GM23338 (cell line): ENCODE measurements at regions not wholly inside any gene's neighbourhood (a gene's known extent, or its start where the extent isn't known, plus 50 kb on each side); places are given as distances from the start of the nearest gene placed in this dataset.

Experiments
- CREB1 ChIP-seq: fragments of 250-450 bp; sonication (Bioruptor Pico); IDR thresholded peaks from 2 replicates; pipeline ENCODE4 v1.5.0; 2020; ENCODE audit warnings: low read depth, mild to moderate bottlenecking, moderate library complexity
- EZH2 ChIP-seq: fragments of 200-600 bp; sonication (generic); IDR thresholded peaks from one replicate; pipeline ENCODE4 v1.8.0; 2017; ENCODE audit warnings: antibody characterized with exemption, mild to moderate bottlenecking, low read depth; ENCODE audit not compliant: unreplicated experiment
- EZH2phosphoT487 ChIP-seq: fragments of 200-600 bp; sonication (generic); IDR thresholded peaks from one replicate; pipeline ENCODE4 v1.8.1; 2018; ENCODE audit warnings: antibody characterized with exemption; ENCODE audit not compliant: unreplicated experiment
- JUNB ChIP-seq: IDR thresholded peaks from one replicate; pipeline ENCODE4 v1.6.1; 2016; ENCODE audit warnings: antibody characterized with exemption; ENCODE audit not compliant: unreplicated experiment
- POLR2AphosphoS5 ChIP-seq: IDR thresholded peaks from 2 replicates; pipeline ENCODE4 v1.6.1; 2016; ENCODE audit warnings: antibody characterized with exemption, low read depth
- TF ChIP-seq, protein P1 (sequence below), 2 experiments: fragments of 200-600 bp in 1 of 2; sonication (generic) in 1 of 2; conservative IDR thresholded peaks; 2 replicates each; pipeline versions ENCODE4 v1.5.1 to v1.6.1; 2016 to 2017; ENCODE audit warnings: antibody characterized with exemption in 2 of 2, low read depth in 2 of 2, mild to moderate bottlenecking in 2 of 2, moderate library complexity in 1 of 2

DNA sequence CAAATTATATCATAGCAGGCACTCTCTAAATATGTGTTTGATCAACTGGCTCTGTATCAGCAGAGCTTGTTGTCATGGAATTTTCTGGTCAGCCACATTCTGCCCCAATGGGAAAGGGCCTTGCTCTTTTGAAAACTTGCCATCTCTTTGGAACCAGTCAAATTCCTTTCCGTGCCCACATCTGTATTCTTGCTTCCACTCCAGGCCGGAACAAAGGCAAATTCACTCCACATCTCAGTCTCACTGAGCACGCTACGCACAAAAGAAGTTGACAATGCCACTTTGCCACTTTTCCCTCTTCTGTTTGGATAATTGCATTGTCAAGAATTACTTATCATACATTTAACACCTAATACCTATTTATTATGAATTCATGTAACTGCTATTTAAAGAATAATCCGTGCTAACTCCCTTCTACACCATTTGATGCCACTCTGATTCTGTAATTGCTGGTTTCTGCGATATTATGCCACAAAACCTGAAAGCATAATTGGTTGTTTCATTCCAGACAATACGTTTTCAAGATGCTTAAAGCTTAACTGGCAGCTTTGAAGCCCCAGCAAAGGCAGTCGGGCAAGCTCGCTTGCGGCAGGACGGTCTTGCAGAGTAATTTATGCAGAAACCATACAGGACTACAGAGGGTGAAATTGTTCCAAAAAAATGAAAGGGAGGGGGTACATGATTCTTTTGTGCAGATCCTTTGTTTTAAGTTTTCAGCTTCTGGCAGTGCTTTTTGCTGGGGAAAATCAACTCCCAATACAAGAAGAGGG, 277.7 kb downstream of the MSX2 start:
- TF ChIP-seq, protein P1, sequence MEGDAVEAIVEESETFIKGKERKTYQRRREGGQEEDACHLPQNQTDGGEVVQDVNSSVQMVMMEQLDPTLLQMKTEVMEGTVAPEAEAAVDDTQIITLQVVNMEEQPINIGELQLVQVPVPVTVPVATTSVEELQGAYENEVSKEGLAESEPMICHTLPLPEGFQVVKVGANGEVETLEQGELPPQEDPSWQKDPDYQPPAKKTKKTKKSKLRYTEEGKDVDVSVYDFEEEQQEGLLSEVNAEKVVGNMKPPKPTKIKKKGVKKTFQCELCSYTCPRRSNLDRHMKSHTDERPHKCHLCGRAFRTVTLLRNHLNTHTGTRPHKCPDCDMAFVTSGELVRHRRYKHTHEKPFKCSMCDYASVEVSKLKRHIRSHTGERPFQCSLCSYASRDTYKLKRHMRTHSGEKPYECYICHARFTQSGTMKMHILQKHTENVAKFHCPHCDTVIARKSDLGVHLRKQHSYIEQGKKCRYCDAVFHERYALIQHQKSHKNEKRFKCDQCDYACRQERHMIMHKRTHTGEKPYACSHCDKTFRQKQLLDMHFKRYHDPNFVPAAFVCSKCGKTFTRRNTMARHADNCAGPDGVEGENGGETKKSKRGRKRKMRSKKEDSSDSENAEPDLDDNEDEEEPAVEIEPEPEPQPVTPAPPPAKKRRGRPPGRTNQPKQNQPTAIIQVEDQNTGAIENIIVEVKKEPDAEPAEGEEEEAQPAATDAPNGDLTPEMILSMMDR (conservative IDR thresholded peaks at IDR 0.05; ENCODE audit: low read depth in 2 of 2), result no peak
- no peak for TF ChIP-seq POLR2AphosphoS5
- TF ChIP-seq CREB1 (CRISPR knock-in tag), result no peak
- TF ChIP-seq EZH2, result no peak
- no peak for TF ChIP-seq JUNB
- TF ChIP-seq EZH2phosphoT487, result no peak
